ENCODE measurements at regions not wholly inside any gene's neighbourhood (a gene's known extent, or its start where the extent isn't known, plus 50 kb on each side); places are given as distances from the start of the nearest gene placed in this dataset.

GRCh38 chr1:242754926-242755325, 230.4 kb upstream of the PLD5 start:
- TF ChIP-seq, protein P1, sequence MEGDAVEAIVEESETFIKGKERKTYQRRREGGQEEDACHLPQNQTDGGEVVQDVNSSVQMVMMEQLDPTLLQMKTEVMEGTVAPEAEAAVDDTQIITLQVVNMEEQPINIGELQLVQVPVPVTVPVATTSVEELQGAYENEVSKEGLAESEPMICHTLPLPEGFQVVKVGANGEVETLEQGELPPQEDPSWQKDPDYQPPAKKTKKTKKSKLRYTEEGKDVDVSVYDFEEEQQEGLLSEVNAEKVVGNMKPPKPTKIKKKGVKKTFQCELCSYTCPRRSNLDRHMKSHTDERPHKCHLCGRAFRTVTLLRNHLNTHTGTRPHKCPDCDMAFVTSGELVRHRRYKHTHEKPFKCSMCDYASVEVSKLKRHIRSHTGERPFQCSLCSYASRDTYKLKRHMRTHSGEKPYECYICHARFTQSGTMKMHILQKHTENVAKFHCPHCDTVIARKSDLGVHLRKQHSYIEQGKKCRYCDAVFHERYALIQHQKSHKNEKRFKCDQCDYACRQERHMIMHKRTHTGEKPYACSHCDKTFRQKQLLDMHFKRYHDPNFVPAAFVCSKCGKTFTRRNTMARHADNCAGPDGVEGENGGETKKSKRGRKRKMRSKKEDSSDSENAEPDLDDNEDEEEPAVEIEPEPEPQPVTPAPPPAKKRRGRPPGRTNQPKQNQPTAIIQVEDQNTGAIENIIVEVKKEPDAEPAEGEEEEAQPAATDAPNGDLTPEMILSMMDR (IDR thresholded peaks at IDR 0.05) = no peak
- TF ChIP-seq POLR2A (IDR thresholded peaks at IDR 0.05) = no peak

Measured in Peyer's patch (tissue), 4 donors.